Stomach (tissue), 8 donors: ENCODE measurements at regions not wholly inside any gene's neighbourhood (a gene's known extent, or its start where the extent isn't known, plus 50 kb on each side); places are given as distances from the start of the nearest gene placed in this dataset.
A peak's percentile ranks its signal among the peaks of the same experiment; 100 is the strongest.

ENCODE experiments used
- DNase-seq, 2 donors: peaks; one replicate each; pipeline versions ENCODE4 v3.0.0 to v3.0.0-alpha.2; 2013 to 2019
- H3K27ac ChIP-seq, 5 donors: fragments of 200-600 bp in 4 of 5; sonication (generic) in 4 of 5; one replicate each; pipeline ENCODE4 v1.5.1; 2013 to 2019; ENCODE audit warnings: mild to moderate bottlenecking in 1 of 5, moderate library complexity in 1 of 5
- H3K27me3 ChIP-seq, 3 donors: fragments of 200-600 bp; sonication (generic); one replicate each; pipeline ENCODE4 v1.5.1; 2017 to 2019; ENCODE audit warnings: mixed run types in 1 of 3
- H3K36me3 ChIP-seq, 4 donors: fragments of 200-600 bp; sonication (generic); 1 replicate in 3 of 4; 2 replicates in 1 of 4; pipeline ENCODE4 v1.5.1; 2016 to 2019
- H3K4me1 ChIP-seq, 4 donors: fragments of 200-600 bp; sonication (generic); one replicate each; pipeline ENCODE4 v1.5.1; 2016 to 2019
- H3K4me3 ChIP-seq, 4 donors: fragments of 200-600 bp; sonication (generic) in 3 of 4; one replicate each; pipeline ENCODE4 v1.5.1; 2016 to 2019; ENCODE audit warnings: mild to moderate bottlenecking in 1 of 4
- H3K9me3 ChIP-seq, 4 donors: fragments of 200-600 bp; sonication (generic); one replicate each; pipeline ENCODE4 v1.5.1; 2016 to 2019
- EP300 ChIP-seq: sonication (generic); formaldehyde crosslinking; IDR thresholded peaks from one replicate; pipeline ENCODE4 v1.6.1; 2017; ENCODE audit warnings: antibody characterized with exemption
- POLR2A ChIP-seq, 4 donors: fragments of 450-650 bp; IDR thresholded peaks; one replicate each; pipeline ENCODE4 v1.6.1; 2016; ENCODE audit warnings: antibody characterized with exemption in 4 of 4, control low read depth in 2 of 4, mild to moderate bottlenecking in 1 of 4, moderate library complexity in 1 of 4
- POLR2AphosphoS5 ChIP-seq, 3 donors: sonication (generic); formaldehyde crosslinking; IDR thresholded peaks; one replicate each; pipeline ENCODE4 v1.6.1; 2016; ENCODE audit warnings: antibody characterized with exemption in 3 of 3
- WGBS, 5 donors: extraction: QIAGEN DNeasy Blood & Tissue Kit in 3 of 5; methylation state at CpG; one replicate each; pipeline versions ENCODE4 v1.1.5 to v1.1.7; 2013 to 2018; 5-methylcytosine and 5-hydroxymethylcytosine counted together
- intact Hi-C: fragments of 100-400 bp; cut with DNase I; formaldehyde crosslinking; loops from one replicate; pipeline ENCODE4 v1.15.1; 2023; ENCODE audit warnings: low total_unique reads
- TF ChIP-seq, protein P1 (sequence below), 7 experiments: fragments of 450-650 bp in 4 of 7; fragments of 200-600 bp in 3 of 7; sonication (generic) in 3 of 7; IDR thresholded peaks; one replicate each; pipeline ENCODE4 v1.5.1; 2016 to 2019; ENCODE audit warnings: antibody characterized with exemption in 7 of 7, control low read depth in 2 of 7, mild to moderate bottlenecking in 1 of 7
- donor health status: healthy with polysubstance abuse.
- donor health status: Bipolar disorder and iron deficiency.
- donor health status: healthy.

DNA sequence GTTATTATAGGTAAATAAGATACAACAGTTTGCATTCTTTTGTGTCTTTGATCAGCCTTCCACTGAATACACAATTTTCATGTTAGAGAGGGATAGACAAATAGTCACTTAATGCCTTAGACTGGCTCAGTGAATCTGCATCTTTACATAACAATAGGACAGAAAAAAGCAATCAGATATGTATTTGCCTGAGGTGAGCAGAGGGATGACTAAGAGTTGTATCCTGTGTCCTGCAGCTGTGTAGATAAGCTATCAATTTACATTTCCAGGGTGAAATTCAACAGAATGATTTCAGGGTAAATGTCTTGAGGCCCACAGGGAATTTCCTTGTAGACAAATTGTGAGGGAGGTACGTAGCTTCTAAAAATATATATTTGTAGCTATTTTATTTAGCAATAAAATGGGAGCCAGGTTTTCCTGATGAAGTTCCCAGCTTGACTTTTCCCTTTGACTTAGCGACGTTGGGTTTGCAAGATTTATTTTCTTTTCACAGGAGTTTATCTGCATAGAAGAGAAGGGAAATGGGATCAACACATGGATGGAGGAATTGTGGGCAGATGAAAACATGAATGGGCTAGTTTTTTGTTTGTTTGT, 586.1 kb upstream of the CDH6 start:
- no peaks in the 10 kb centered on the region for H3K9me3 ChIP-seq

DNA sequence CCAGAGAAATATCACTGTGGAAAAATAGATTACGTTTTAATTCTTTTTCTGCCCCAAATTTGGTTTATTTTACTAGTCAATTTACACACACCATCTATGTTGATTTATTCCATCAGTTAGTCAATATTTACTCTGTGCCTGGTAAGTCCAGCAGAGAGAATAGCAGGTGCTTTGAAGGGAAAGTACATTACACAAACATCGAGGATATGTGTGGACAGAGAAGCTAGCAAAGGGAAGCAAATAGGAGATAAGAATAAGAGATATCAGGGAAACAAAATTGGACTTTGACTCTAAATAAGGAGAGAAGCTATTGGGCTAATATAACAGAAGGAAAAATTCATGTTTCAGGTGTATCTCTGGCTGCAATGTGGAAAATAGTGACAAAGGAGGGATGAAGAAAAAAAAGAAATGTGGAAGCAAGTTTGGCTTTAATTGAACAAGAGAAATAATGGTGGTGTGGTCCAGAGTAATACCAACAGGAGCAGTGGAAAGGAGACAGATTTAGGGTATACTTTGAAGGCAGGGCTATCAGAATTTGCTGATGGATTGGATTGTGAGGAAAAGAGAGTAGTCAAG, 587.7 kb upstream of the CDH6 start:
- Histone ChIP-seq H3K36me3 (no peaks in the 10 kb centered on the region), H3K27me3 (no peaks in the 10 kb centered on the region), H3K4me1 (peaks cover 0 to 4% (median 0%) of the 10 kb centered on the region in 4 donors), H3K9me3 (no peaks in the 10 kb centered on the region), H3K27ac (no peak overlapping the region), H3K4me3 (no peak overlapping the region)
- 29 to 41% (median 31%) methylated on average over 2 of the region's 2 CpGs for WGBS, 5 donors
- intact Hi-C loops: no loop called here
- TF ChIP-seq, protein P1, sequence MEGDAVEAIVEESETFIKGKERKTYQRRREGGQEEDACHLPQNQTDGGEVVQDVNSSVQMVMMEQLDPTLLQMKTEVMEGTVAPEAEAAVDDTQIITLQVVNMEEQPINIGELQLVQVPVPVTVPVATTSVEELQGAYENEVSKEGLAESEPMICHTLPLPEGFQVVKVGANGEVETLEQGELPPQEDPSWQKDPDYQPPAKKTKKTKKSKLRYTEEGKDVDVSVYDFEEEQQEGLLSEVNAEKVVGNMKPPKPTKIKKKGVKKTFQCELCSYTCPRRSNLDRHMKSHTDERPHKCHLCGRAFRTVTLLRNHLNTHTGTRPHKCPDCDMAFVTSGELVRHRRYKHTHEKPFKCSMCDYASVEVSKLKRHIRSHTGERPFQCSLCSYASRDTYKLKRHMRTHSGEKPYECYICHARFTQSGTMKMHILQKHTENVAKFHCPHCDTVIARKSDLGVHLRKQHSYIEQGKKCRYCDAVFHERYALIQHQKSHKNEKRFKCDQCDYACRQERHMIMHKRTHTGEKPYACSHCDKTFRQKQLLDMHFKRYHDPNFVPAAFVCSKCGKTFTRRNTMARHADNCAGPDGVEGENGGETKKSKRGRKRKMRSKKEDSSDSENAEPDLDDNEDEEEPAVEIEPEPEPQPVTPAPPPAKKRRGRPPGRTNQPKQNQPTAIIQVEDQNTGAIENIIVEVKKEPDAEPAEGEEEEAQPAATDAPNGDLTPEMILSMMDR (IDR thresholded peaks at IDR 0.05): no peak
- no peak for TF ChIP-seq EP300
- TF ChIP-seq POLR2AphosphoS5 (IDR thresholded peaks at IDR 0.05): no peak
- no peak for TF ChIP-seq POLR2A (IDR thresholded peaks at IDR 0.05)
- peak in 1 of 2 donors; percentile 19 for DNase-seq

More for the DNA sequence above, 586.1 kb upstream of the CDH6 start:
- no peak for DNase-seq
- 50 to 59% (median 54%) methylated on average over 3 of the region's 3 CpGs for WGBS, 5 donors
- no peaks in the 10 kb centered on the region for H3K27me3 ChIP-seq
- H3K36me3 ChIP-seq: no peaks in the 10 kb centered on the region
- intact Hi-C loops: no loop called here
- TF ChIP-seq, protein P1 (IDR thresholded peaks at IDR 0.05): no peak
- no peak for TF ChIP-seq POLR2A (IDR thresholded peaks at IDR 0.05)
- no peak overlapping the region for H3K4me3 ChIP-seq
- no peak overlapping the region for H3K27ac ChIP-seq
- H3K4me1 ChIP-seq: peaks cover 0 to 4% (median 0%) of the 10 kb centered on the region in 4 donors

- DNase-seq: peak in 1 of 2 donors; percentile 12
- no peak overlapping the region for H3K27ac ChIP-seq
- WGBS, 5 donors: 51 to 77% (median 71%) methylated on average over 2 of the region's 2 CpGs
- peaks cover 0 to 4% (median 0%) of the 10 kb centered on the region in 4 donors for H3K4me1 ChIP-seq
- H3K9me3 ChIP-seq: no peaks in the 10 kb centered on the region
- TF ChIP-seq EP300: no peak
- H3K4me3 ChIP-seq: no peak overlapping the region
- H3K36me3 ChIP-seq: no peaks in the 10 kb centered on the region
- intact Hi-C loops: no loop called here
- H3K27me3 ChIP-seq: no peaks in the 10 kb centered on the region
Measured at GRCh38 chr5:30604648-30605262, 588.7 kb upstream of the CDH6 start.

DNA sequence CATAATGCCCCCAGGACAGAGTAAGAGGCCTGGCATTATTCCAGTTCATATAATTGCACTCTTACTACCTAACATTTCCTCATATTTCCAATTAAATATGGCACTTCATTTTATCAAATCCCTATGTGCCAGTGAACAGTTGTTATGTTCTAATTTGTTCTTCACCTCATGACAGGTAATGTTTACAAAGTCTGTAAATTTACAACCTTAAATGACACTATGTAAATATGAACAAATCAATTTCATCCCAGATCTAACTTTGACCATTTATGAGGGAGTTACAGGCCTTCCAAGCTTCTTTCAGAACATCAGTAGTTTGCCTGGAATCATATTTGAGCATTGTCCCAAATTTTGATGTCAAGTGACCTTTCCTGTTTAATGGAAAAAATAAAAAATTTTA, 592.6 kb upstream of the CDH6 start:
- Histone ChIP-seq H3K36me3 (no peaks in the 10 kb centered on the region), H3K4me1 (no peaks in the 10 kb centered on the region), H3K27ac (no peak overlapping the region), H3K27me3 (no peaks in the 10 kb centered on the region), H3K9me3 (peaks cover 0 to 4% (median 2%) of the 10 kb centered on the region in 4 donors), H3K4me3 (no peak overlapping the region)
- TF ChIP-seq POLR2A (IDR thresholded peaks at IDR 0.05): no peak
- TF ChIP-seq EP300: no peak
- TF ChIP-seq, protein P1 (IDR thresholded peaks at IDR 0.05): no peak
- no peak for TF ChIP-seq POLR2AphosphoS5 (IDR thresholded peaks at IDR 0.05)
- DNase-seq: peak in 1 of 2 donors; percentile 1
- intact Hi-C loops: no loop called here
